ENCODE measurements at regions not wholly inside any gene's neighbourhood (a gene's known extent, or its start where the extent isn't known, plus 50 kb on each side); places are given as distances from the start of the nearest gene placed in this dataset.
A peak's percentile ranks its signal among the peaks of the same experiment; 100 is the strongest.

GRCh38 chr13:31462766-31463165, 263.0 kb downstream of the B3GLCT start:
- no peak overlapping the region for H3K4me3 ChIP-seq
- H3K4me1 Mint-ChIP-seq, result peaks cover 13% of the 10 kb centered on the region
- H3K9ac ChIP-seq, result no peak overlapping the region
- H3F3A ChIP-seq (ENCODE audit: low read depth), result no peaks in the 10 kb centered on the region
- no peak overlapping the region for H3K27ac Mint-ChIP-seq
- no peaks in the 10 kb centered on the region for H3K79me2 ChIP-seq (ENCODE audit: low read depth)
- no peaks in the 10 kb centered on the region for H3K27me3 ChIP-seq
- H3K4me1 ChIP-seq, result peaks cover 11% of the 10 kb centered on the region
- DNase-seq (ENCODE audit: low spot score), result peak; percentile 51
- no peak overlapping the region for H3K4me2 ChIP-seq
- no peak overlapping the region for H3K27ac ChIP-seq
- H3K4me3 Mint-ChIP-seq, result no peak overlapping the region
- no peaks in the 10 kb centered on the region for H3K36me3 ChIP-seq
- H4K20me1 ChIP-seq (ENCODE audit: low read depth), result no peaks in the 10 kb centered on the region
- TF ChIP-seq EZH2 (IDR thresholded peaks at IDR 0.05) (no peak), CTCF (IDR thresholded peaks at IDR 0.05) (no peak), EZH2phosphoT487 (IDR thresholded peaks at IDR 0.05) (no peak)
- no peaks in the 10 kb centered on the region for H3K36me3 Mint-ChIP-seq
- peaks cover 6% of the 10 kb centered on the region for H3K9me3 Mint-ChIP-seq
- H3K9me3 ChIP-seq (ENCODE audit: low read depth), result no peaks in the 10 kb centered on the region
- no peaks in the 10 kb centered on the region for H3K27me3 Mint-ChIP-seq (ENCODE audit: insufficient read depth, low read depth)
- no peak overlapping the region for H2AFZ ChIP-seq (replicated peaks)

DNA sequence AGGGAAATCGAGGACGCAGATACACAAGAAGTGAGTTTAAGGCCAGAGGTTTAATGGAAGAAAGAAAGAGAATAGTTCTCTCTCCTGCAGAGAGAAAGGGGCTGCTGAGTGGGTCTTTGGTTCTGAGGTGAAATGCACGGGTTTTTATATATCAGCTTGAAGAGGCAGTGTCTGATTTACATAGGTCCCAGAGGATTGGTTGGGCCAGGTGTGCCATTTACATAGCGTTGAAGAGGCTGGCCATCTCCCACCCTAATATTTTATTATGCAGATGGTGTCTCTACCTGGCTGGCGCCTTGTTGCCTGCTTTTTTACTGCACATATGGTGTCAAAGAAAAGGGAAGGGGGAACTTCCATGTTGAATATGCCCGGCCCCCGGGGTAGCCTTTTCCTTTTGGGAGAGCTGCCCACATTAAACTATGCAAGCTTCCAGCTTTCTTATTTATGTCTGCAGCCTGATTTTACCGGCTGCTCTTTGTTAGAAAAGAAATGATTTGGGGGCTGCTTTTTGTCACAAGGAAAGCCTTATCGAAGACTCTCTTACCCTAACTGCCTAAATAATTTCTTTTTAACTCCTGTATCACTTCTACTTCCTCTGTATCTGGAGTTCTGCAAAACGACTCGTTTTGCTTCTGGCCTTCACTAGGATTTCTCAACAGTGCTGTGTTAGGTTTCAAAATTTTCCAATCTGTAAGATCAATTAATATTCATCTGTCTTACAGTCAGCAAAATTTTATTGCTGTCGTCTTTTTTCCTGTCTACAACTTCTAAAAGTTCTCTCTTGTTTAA, 268.5 kb downstream of the B3GLCT start:
- no peaks in the 10 kb centered on the region for H3K9me3 Mint-ChIP-seq
- H3F3A ChIP-seq (ENCODE audit: low read depth), result no peaks in the 10 kb centered on the region
- H3K27ac ChIP-seq, result no peak overlapping the region
- no peaks in the 10 kb centered on the region for H3K79me2 ChIP-seq (ENCODE audit: low read depth)
- peak overlapping the region; percentile 48 for H2AFZ ChIP-seq (replicated peaks)
- H3K4me2 ChIP-seq, result no peak overlapping the region
- no peak overlapping the region for H3K4me3 Mint-ChIP-seq
- TF ChIP-seq CTCF (IDR thresholded peaks at IDR 0.05) (no peak), EZH2phosphoT487 (IDR thresholded peaks at IDR 0.05) (no peak), EZH2 (IDR thresholded peaks at IDR 0.05) (no peak)
- no peak overlapping the region for H3K9ac ChIP-seq
- no peaks in the 10 kb centered on the region for H3K27me3 Mint-ChIP-seq (ENCODE audit: insufficient read depth, low read depth)
- no peak overlapping the region for H3K4me3 ChIP-seq
- no peaks in the 10 kb centered on the region for H3K36me3 Mint-ChIP-seq
- no peaks in the 10 kb centered on the region for H3K9me3 ChIP-seq (ENCODE audit: low read depth)
- H4K20me1 ChIP-seq (ENCODE audit: low read depth), result no peaks in the 10 kb centered on the region
- H3K27me3 ChIP-seq, result no peaks in the 10 kb centered on the region
- no peaks in the 10 kb centered on the region for H3K36me3 ChIP-seq
- no peak for DNase-seq (ENCODE audit: low spot score)
- peaks cover 11% of the 10 kb centered on the region for H3K4me1 ChIP-seq
- H3K27ac Mint-ChIP-seq, result no peak overlapping the region
- peaks cover 5% of the 10 kb centered on the region for H3K4me1 Mint-ChIP-seq

DNA sequence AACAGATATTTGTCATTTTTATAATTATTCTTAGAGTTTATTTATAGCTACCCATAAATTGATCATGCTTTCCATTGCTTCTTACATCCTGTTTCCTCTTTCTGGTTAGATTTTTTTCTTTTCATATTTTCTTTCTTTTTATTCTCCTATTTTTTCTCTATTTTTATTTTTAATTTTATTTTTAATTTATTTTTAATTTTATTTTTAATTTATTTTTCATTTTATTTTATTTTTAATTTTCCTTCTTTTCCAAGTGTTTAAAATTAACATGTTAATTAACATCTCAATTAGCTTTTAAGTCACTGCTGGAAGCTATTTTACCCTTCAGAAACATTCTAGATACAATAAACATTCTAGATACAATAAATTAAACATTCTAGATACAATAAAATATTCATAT, 269.6 kb downstream of the B3GLCT start:
- Histone ChIP-seq H3K4me2 (no peak overlapping the region), H3K79me2 (ENCODE audit: low read depth) (no peaks in the 10 kb centered on the region), H2AFZ (replicated peaks) (no peak overlapping the region), H3K27me3 (no peaks in the 10 kb centered on the region), H3K36me3 (no peaks in the 10 kb centered on the region), H4K20me1 (ENCODE audit: low read depth) (no peaks in the 10 kb centered on the region), H3K4me3 (no peak overlapping the region), H3K4me1 (peaks cover 11% of the 10 kb centered on the region), H3K9me3 (ENCODE audit: low read depth) (no peaks in the 10 kb centered on the region), H3K27ac (no peak overlapping the region), H3K9ac (no peak overlapping the region), H3F3A (ENCODE audit: low read depth) (no peaks in the 10 kb centered on the region)
- Mint-ChIP-seq H3K27ac (no peak overlapping the region), H3K4me1 (no peaks in the 10 kb centered on the region), H3K4me3 (no peak overlapping the region), H3K36me3 (no peaks in the 10 kb centered on the region), H3K9me3 (no peaks in the 10 kb centered on the region), H3K27me3 (ENCODE audit: insufficient read depth, low read depth) (no peaks in the 10 kb centered on the region)
- no peak for DNase-seq (ENCODE audit: low spot score)
- TF ChIP-seq EZH2phosphoT487 (IDR thresholded peaks at IDR 0.05) (no peak), EZH2 (IDR thresholded peaks at IDR 0.05) (no peak), CTCF (IDR thresholded peaks at IDR 0.05) (no peak)

All from neural progenitor cell (in vitro differentiated cells).